ENCODE measurements at regions not wholly inside any gene's neighbourhood (a gene's known extent, or its start where the extent isn't known, plus 50 kb on each side); places are given as distances from the start of the nearest gene placed in this dataset.
"Not testable (repeated sequence)": the region's sequence is repeated elsewhere in the genome, so short reads cannot be mapped to it uniquely, and the experiment has no call there.

DNA sequence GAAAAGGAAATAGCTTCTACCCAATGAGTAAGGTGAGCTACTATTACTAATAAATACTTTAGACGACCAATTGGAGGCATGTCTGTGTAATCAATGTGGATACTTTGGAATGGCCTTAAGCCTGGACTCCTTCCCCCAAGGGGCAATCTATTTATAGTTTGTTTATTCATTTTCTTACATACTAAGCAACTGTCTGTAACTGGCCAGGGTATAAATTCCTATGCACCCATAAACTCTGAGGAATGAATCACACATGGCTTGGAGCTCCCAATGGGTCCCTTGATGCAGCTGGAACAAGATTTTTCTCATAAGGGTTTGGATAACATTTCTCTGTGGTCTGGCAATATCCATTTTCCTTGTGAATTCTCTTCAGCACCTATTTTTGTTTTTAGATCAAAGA, 506.8 kb downstream of the EDEM1 start:
- DNase-seq (ENCODE audit: low read depth): no peak

DNA sequence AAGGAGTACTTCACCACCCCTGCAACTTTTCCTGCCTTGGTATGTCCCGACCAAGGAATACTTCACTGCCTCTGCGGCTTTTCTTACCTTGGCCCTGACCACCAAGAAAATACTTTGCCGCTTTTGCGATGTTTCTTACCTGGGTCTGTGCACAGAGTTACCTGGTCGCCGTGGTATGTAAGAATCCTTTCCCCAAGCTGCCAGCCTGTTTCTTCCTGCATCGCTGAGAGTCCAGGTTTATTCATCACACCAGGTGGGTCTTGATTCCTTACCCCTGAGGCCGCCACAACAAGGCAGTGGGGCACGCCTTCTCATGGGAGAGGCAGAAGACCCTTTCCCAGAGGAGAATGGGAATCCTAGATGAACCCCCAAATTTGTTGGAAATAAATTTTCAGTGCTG, 511.3 kb downstream of the EDEM1 start:
- DNase-seq (ENCODE audit: low read depth): no peak

DNA sequence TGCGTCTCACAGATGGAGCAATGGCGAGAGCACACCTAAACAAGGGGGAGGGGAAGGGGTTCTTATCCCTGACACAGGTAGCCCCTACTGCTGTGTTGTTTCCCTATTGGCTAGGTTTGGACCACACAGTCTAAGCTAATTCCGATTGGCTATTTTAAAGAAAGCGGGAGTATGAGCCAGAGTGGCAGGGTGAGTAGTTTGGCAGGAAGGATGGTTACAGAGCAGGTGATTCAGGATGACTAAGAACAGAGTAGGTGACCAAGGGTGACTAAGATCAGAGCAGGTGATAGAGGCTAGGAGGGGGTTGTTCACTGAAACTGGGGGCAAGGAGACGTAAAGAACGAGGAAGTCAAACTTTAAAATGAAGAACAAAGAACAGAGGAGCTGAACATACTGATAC, 511.8 kb downstream of the EDEM1 start:
- no peak for DNase-seq (ENCODE audit: low read depth)

DNA sequence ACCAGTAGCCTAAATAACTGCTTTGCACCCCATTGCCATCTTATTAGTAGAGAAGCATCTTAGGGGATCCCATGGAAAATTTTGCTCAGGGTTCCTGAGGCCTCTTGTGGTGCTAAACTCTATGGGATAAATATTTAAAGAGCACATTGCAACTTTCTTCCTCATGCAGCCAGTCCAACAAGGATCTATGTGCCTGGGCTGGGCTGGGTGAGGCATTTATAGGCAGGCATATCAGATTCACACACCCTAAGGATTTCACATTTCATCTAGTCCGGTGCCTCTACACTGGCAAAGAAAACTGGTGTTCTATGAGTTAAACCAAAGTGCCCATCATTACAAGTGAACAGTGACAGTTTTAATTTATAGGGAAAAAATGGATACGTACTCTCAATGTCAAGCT, 512.3 kb downstream of the EDEM1 start:
- DNase-seq (ENCODE audit: low read depth): no peak

DNA sequence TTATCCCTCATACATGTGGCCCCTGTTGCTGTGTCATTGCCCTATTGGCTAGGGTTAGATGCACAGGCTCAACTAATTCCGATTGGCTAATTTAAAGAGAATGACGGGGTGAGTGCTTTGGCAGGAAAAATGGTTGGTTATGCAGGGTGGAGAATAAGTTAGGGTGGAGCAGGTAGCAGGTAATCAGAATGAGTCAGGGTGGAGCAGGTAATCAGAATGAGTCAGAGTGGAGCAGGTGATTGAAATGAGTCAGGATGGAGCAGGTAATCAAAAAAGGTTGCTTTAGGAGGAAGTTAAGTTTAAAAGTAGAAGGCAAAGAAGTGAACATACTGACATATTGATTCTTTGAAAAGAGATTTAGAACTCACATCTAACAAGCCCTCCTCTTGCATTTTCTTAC, 513.5 kb downstream of the EDEM1 start:
- not testable (repeated sequence) for DNase-seq (ENCODE audit: low read depth)

DNA sequence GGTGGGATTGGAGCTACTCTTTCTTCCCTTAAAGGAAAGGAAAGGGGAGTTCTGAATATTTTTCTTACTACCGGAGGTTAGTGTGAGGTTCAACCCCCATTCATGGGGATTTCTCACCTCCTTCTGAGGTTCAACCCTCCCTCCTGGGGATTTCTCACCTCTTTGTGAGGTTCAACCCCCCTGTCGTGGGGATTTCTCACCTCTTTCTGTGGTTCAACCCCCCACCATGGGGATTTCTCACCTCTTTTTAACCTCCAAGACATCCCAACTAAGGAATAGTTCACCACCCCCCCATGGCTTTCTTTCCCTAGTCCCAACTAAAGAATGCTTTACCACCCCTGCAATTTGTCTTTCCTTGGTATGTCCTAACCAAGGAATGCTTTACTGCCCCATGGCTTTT, 520.3 kb downstream of the EDEM1 start:
- DNase-seq (ENCODE audit: low read depth): no peak

DNA sequence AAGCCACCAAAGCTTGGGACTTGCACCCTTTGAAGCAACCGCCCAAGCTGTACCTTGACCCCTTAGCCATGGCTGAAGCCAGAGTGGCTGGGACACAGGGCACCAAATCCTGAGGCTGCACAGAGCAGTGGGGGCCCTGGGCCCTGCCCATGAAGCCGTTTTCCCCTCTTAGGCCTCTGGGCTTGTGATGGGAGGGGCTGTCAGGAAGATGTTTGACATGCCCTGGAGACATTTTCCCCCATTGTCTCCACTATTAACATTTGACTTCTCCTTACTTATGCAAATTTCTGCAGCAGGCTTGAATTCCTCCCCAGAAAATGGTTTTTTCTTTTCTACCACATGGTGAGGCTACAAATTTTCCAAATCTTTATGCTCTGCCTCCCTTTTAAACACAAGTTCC, 522.2 kb downstream of the EDEM1 start:
- DNase-seq (ENCODE audit: low read depth): no peak

DNA sequence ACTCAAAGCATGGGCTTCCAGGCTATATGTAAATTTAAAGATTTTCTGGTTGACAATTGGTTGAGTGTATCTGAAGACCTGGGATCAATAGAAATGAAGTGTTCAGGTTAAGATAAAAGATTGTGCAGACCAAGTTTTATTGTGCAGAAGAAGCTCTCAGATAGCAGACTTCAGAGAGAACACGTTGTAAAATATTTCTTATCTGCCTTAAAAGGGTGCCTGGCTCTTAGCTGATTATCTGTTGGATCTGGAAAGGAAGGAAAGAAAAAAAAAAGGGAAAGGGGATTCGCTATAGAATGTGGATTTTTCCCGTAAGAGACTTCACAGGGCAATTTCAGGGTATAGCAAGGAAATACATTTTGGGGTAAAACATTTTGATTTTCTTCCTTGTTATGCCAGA, 523.2 kb downstream of the EDEM1 start:
- no peak for DNase-seq (ENCODE audit: low read depth)

DNA sequence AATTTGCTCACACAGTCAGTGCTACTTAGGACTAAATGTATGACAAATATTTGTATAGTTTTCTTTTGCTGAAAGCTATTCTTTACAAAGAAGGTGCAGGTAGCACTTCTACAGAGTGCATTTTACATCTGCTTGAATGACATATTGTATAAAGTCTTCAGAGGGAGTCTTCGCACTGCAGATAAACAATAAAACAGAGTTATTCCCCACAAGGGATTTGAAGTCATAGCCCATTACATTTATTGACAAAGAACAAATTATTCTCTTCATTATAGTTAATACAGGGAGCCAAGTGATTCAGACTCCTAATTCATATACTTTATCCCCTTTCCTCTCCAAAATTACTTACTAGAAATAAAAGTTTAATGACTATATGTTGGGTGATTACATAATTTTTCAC, 529.7 kb downstream of the EDEM1 start:
- no peak for DNase-seq (ENCODE audit: low read depth)

DNA sequence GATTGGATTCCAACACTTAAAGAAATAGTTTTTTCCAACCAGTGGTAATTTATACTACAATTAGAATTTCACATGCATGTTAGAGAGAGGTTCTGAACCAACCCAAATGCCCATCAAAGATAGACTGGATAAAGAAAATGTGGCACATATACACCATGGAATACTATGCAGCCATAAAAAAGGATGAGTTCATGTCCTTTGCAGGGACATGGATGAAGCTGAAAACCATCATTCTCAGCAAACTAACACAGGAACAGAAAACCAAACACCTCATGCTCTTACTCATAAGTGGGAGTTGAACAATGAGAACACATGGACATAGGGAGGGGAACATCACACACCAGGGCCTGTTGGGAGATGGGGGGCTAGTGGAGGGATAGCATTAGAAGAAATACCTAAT, 532.2 kb downstream of the EDEM1 start:
- DNase-seq (ENCODE audit: low read depth): not testable (repeated sequence)

DNA sequence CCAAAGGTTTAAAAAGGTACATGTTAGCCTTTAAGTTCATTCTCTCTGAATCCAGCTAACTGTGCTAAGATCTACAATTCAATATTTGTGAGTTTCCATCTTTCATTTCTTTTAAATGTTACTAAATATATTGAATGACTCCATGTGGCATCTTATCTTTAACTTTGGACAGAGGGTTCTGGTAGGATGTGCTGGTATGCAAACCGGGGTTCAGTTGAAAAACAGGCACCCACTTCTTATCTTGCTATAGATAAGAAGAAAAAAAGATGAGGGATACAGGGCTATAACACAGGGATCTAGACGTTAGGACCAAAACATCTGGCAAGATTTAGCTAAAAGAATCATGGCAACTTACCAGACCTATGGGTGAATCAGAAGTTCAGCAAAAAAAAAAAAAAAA, 538.3 kb downstream of the EDEM1 start:
- no peak for DNase-seq (ENCODE audit: low read depth)

DNA sequence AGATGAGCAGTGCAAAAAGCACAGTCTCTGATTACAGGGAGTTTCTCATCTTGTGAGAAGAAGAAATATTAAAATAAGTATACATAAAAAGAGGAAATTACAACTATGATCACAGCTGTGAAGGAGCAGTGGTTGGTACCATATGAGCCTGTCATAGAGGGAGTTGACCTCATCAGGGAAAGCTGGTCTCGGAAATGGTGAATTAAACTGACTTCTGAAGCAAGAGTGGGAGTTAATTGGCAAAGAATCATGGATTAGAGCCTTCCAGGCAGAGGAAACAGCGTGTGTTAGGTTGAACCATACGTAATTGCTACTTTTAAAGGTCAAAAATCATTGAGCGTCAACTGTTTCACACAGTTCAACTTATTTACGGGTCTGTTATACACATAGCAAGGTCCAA, 539.1 kb downstream of the EDEM1 start:
- no peak for DNase-seq (ENCODE audit: low read depth)

DNA sequence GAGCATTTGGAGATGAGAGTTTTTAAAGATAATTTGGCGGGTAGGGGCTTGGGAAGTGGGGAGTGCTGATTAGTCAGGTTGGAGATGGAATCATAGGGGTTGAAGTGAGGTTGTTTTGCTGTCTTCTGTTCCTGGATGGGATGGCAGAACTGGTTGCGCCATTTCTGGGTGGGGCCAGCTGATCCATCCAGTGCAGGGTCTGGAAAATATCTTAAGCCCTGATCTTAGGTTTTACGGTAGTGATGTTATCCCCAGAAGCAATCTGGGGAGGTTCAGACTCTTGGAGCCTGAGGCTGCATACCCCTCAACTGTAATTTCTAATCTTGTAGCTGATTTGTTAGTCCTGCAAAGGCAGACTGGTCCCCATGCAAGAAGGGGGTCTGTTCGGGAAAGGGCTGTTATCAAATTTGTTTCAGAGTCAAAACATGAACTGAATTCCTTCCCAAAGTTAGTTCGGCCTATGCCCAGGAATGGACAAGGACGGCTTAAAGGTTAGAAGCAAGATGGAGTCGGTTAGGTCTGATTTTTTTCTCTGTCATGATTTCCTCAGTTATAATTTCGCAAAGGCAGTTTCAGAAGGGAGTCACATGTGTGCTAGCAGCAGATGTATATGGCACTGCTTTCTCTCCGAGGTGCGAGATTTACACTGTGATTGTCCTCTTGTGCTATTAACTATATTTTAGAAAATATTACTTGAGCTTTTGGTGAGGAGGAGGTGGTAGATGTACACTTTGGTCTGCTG, 540.4 kb downstream of the EDEM1 start:
- DNase-seq (ENCODE audit: low read depth): no peak

DNA sequence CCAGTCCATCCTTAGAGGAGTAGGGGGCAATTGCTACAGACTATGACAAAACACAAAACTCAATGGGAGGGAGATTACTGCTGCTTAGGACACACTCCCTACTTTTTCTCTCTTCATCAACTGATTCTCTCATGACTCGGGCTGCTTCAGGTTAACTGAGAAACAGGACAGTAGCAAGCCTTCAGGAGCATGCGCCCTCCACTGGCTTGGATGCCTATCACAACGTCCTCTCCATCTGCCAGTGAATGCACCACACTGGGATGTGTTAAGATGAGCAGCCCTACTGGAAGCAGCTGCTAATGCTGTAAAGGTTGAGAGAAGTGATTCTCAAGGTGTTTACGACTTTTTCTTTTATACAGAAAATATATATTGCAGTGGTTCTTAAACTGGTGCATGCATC, 542.3 kb downstream of the EDEM1 start:
- no peak for DNase-seq (ENCODE audit: low read depth)

DNA sequence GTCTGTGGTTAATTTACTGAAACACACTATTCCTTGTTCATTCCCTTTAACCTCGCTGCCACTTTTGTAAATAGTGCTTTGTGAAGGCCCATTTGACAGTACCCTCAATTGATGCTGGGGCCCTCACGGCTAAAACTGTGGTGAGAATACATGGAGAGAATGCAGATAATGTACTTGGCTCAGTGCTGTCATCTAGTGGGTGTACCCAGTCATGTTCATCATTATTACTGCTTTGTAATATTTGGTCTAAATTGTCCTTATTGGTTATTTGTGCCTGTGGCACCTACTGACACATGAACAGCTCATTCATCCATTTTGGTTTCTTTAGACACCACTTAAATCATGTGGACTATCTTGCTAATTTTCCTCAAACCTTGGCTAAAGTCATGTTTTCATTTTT, 543.6 kb downstream of the EDEM1 start:
- no peak for DNase-seq (ENCODE audit: low read depth)

DNA sequence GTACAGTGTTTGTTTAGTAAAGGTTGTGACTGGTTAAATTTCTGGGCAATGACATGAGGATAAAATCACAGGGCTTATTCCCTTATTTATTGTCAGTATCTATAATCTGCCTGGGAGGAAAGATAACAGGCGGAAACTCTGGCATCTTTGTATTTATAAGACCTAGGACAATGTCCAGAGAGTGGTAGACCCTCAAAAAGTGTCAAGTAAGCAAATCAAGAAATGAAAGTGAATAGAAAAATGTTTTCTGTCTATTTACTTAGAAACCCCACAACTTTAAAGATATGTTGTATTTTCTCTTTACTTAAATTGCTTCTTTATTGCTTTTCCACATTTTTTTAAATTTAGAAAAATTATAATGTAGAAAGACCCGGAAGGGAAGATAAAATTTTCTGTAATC, 544.6 kb downstream of the EDEM1 start:
- no peak for DNase-seq (ENCODE audit: low read depth)

DNA sequence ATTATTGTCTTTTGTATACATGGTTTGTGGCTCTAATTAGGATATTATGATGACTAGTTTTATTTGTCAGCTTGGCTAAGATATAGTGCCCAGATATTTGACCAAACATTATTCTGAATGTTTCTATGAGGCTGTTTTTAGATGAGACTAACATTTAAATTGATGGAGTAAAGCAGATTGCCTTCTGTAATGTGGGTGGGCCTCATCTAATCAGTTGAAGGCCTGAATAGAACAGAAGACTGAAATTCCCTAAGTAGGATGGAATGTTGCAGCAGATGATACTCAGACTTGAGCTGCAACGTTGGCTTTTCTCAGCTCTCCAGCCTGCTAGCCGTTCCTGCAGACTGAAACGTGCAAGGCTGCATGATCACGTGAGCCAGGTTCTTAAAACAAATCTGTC, 546.5 kb downstream of the EDEM1 start:
- DNase-seq (ENCODE audit: low read depth): no peak

DNA sequence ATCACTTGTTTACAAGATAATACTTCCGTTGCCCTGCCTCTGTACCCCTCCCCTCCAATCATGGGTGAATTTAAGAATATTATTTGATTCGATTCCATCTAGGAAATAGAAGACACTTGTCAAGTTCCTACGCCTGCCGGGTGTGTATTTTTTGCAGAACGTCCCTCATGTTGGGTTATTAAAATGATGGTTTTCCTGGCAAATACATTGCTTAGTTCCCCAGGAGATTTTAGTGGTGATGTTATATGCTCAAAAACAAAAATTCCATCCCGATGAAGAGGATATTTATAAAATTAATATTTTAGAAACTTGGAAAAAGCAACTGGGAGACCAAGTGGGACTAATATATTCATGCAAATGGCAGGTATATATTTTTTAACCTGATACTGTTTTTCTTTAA, 548.4 kb downstream of the EDEM1 start:
- no peak for DNase-seq (ENCODE audit: low read depth)

DNA sequence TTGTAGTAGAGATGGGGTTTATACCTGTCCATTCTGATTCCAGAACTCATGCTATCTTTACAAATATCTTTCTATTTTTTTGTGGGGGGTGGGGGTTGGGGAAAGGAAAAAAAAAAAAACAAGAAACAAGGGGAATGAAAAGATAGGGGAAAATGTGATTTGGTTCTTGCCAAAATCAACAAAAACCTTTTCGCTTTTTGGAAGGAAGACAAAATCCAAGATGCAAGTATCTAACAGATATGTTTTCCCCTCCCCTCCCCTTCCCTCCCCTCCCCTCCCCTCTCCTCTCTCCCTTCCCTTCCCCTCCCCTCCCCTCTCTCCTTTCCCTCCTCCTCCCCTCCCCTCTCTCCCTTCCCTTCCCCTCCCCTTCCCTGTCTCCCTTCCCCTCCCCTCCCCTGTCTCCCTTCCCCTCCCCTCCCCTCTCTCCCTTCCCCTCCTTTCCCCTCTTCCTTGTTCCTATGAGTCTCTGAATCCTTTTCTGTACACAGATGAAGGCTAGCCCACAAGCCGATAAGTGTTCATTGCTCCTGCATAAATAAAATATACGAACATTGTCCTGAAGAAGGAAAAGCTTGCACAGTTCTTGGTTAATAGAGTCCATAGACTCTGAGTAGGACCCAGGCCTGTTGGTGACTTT, 551.9 kb downstream of the EDEM1 start:
- DNase-seq (ENCODE audit: low read depth): no peak

DNA sequence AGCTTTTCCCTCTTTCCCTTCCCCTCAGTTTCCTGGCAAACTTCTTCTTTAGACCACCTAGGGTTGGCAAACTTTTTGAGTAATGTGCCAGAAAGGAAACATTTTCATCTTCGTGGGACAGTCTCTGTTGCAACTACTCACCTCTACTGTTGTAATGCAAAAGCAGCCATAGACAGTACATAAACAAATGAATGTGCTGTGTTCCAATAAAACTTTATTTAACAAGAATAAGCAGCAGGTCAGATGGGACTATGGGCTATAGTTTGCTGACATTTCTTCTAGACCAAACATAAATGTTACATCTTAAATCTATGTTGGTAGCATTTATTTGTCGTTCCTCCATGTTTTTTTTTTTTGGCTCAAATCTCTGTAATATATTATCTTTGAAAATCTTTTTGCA, 552.4 kb downstream of the EDEM1 start:
- no peak for DNase-seq (ENCODE audit: low read depth)

DNA sequence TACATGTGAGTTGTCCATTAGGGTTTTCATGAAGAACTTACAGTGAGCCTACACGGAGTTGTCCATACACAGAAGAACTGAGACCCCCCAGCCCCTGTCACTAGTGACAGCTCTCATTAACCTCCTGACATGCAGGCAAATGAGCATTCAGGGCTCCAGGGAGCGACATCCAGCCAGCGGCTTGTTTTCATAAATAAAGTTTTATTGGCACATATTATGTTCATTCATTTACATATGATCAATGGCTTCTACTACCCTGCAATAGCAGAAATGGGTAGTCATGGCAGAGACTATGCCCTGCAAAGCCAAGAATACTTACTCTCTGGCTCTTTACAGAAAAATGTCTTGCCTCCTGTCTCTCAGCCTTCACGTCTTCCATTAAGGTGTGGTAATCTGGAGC, 553.5 kb downstream of the EDEM1 start:
- DNase-seq (ENCODE audit: low read depth): no peak

DNA sequence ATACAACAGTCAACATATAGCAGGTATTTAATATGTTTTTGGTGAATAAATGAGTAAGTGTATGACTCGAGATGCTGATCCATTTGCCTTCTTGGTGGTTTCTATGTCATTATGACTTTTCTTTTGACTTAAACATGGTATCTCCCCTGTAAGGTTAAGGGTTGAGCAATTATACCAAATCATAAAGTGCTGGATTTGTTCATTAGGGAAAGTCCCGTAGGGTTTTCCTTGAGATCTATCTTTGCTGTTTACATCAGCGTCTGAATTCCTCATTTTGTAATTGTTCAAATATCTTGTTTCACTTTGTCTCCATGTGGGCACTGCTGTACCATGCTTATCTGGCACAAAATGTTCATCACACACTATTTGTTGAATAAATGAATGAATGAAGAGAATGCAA, 562.6 kb downstream of the EDEM1 start:
- no peak for DNase-seq (ENCODE audit: low read depth)

DNA sequence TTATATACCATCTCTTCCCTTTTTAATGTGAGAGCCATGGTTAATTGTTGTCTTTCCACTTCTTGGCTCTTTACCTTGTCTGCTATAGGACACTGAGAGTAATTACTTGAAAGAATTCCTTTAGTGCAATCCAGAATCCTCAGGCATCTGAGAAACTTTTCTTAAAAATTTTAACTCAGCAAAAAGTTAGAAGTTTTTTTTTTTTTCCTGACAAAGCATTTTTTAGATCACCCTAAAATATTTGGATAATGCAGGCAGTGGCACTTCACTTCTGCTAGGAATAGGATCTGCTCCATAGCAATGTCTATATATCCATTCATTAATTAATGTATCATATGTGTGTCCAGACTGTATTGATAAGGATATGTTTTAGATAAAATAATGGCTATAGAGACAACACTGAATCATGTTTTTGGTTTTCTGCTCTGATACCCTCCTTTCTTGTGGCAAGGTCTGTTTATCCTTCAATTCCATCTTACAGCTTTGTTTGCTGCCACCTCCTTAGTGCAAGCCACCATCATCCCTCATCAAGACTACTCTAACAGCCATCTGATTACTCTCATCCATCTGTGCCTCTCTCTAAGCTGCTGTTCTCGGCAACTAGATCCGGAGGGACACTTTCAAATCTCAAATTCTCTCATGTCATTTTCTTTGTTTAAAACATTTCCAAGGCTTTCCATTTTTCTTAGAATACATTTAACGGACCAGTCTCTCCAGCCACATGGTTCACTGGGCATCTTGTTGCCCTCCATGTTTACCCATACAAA, 563.5 kb downstream of the EDEM1 start:
- no peak for DNase-seq (ENCODE audit: low read depth)

Measured in stimulated activated CD8-positive, alpha-beta memory T cell treated with anti-CD3 and anti-CD28 coated beads, Interleukin-12 subunit alpha, Interleukin-12 subunit beta, amount 100 ng/mL, for 4 hours (primary cell).